ENCODE measurements at regions not wholly inside any gene's neighbourhood (a gene's known extent, or its start where the extent isn't known, plus 50 kb on each side); places are given as distances from the start of the nearest gene placed in this dataset.

DNA sequence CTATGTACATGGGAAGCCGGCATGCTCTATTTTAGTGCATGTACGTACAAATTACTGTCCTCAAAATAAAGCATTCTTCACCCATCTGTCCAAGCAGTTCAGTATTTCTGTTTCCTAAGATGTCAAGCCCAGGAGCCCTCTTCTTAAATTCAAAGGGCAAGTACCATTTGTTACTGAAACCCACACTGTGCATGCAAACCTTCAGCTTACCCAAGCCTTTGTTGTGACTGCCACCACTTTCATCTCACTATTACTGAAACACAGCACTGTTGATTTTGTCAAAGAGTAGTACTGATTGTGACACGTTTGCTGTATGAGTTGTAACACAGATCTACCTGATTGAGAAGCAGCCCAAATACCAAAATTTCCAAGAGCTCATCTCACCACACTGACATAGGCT, 390.4 kb upstream of the IZUMO3 start:
- no peak for TF ChIP-seq RFX5 (IDR thresholded peaks at IDR 0.05; ENCODE audit: low read depth, low read length)
- TF ChIP-seq, protein P1, sequence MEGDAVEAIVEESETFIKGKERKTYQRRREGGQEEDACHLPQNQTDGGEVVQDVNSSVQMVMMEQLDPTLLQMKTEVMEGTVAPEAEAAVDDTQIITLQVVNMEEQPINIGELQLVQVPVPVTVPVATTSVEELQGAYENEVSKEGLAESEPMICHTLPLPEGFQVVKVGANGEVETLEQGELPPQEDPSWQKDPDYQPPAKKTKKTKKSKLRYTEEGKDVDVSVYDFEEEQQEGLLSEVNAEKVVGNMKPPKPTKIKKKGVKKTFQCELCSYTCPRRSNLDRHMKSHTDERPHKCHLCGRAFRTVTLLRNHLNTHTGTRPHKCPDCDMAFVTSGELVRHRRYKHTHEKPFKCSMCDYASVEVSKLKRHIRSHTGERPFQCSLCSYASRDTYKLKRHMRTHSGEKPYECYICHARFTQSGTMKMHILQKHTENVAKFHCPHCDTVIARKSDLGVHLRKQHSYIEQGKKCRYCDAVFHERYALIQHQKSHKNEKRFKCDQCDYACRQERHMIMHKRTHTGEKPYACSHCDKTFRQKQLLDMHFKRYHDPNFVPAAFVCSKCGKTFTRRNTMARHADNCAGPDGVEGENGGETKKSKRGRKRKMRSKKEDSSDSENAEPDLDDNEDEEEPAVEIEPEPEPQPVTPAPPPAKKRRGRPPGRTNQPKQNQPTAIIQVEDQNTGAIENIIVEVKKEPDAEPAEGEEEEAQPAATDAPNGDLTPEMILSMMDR (conservative IDR thresholded peaks at IDR 0.05; ENCODE audit: low read depth, low read length): no peak
- TF ChIP-seq, protein P2, sequence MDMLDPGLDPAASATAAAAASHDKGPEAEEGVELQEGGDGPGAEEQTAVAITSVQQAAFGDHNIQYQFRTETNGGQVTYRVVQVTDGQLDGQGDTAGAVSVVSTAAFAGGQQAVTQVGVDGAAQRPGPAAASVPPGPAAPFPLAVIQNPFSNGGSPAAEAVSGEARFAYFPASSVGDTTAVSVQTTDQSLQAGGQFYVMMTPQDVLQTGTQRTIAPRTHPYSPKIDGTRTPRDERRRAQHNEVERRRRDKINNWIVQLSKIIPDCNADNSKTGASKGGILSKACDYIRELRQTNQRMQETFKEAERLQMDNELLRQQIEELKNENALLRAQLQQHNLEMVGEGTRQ (IDR thresholded peaks at IDR 0.05; ENCODE audit: low read depth, low read length): no peak
- no peak for TF ChIP-seq MXI1 (IDR thresholded peaks at IDR 0.05; ENCODE audit: borderline replicate concordance, low read depth, low read length)
- TF ChIP-seq RAD21 (IDR thresholded peaks at IDR 0.05; ENCODE audit: low read length): no peak
- no peak for TF ChIP-seq POLR2A (IDR thresholded peaks at IDR 0.05; ENCODE audit: low read depth, low read length)
- TF ChIP-seq CEBPB (IDR thresholded peaks at IDR 0.05; ENCODE audit: low read depth, low read length): no peak
- TF ChIP-seq, protein P3, sequence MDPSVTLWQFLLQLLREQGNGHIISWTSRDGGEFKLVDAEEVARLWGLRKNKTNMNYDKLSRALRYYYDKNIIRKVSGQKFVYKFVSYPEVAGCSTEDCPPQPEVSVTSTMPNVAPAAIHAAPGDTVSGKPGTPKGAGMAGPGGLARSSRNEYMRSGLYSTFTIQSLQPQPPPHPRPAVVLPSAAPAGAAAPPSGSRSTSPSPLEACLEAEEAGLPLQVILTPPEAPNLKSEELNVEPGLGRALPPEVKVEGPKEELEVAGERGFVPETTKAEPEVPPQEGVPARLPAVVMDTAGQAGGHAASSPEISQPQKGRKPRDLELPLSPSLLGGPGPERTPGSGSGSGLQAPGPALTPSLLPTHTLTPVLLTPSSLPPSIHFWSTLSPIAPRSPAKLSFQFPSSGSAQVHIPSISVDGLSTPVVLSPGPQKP (IDR thresholded peaks at IDR 0.05; ENCODE audit: borderline replicate concordance, low read depth, low read length): no peak
- TF ChIP-seq SMC3 (IDR thresholded peaks at IDR 0.05; ENCODE audit: low read depth, low read length): no peak
- no peak for TF ChIP-seq CHD1 (IDR thresholded peaks at IDR 0.05; ENCODE audit: low read depth, low read length)

All from IMR-90 (cell line).